ENCODE measurements at regions not wholly inside any gene's neighbourhood (a gene's known extent, or its start where the extent isn't known, plus 50 kb on each side); places are given as distances from the start of the nearest gene placed in this dataset.
"Not testable (repeated sequence)": the region's sequence is repeated elsewhere in the genome, so short reads cannot be mapped to it uniquely, and the experiment has no call there.

GRCh38 chr3:162710332-162711112 is 1213.9 kb downstream of the OTOL1 start:
- no peak for DNase-seq

- DNase-seq: not testable (repeated sequence)
Measured at GRCh38 chr3:162717074-162717473, 1220.5 kb downstream of the OTOL1 start.

- no peak for DNase-seq
Measured at GRCh38 chr3:162718697-162719096, 1222.1 kb downstream of the OTOL1 start.

GRCh38 chr3:162719684-162720341 is 1223.2 kb downstream of the OTOL1 start:
- DNase-seq: no peak

GRCh38 chr3:162721736-162722135 is 1225.1 kb downstream of the OTOL1 start:
- DNase-seq: no peak

GRCh38 chr3:162722337-162722736 is 1225.7 kb downstream of the OTOL1 start:
- no peak for DNase-seq

GRCh38 chr3:162722796-162723195 is 1226.2 kb downstream of the OTOL1 start:
- DNase-seq: not testable (repeated sequence)

- no peak for DNase-seq
Measured at GRCh38 chr3:162729686-162730085, 1233.1 kb downstream of the OTOL1 start.

GRCh38 chr3:162731961-162732360 is 1235.4 kb downstream of the OTOL1 start:
- not testable (repeated sequence) for DNase-seq

- no peak for DNase-seq
Measured at GRCh38 chr3:162738784-162739183, 1242.2 kb downstream of the OTOL1 start.

GRCh38 chr3:162740941-162741596 is 1244.5 kb downstream of the OTOL1 start:
- no peak for DNase-seq

GRCh38 chr3:162742159-162742717 is 1245.6 kb downstream of the OTOL1 start:
- no peak for DNase-seq

GRCh38 chr3:162743091-162743490 is 1246.5 kb downstream of the OTOL1 start:
- DNase-seq: no peak

- DNase-seq: no peak
Measured at GRCh38 chr3:162760789-162761188, 1264.2 kb downstream of the OTOL1 start.

GRCh38 chr3:162764051-162764807 is 1267.6 kb downstream of the OTOL1 start:
- no peak for DNase-seq

- no peak for DNase-seq
Measured at GRCh38 chr3:162764808-162765071, 1268.1 kb downstream of the OTOL1 start.

GRCh38 chr3:162765524-162765923 is 1268.9 kb downstream of the OTOL1 start:
- no peak for DNase-seq

- DNase-seq: no peak
Measured at GRCh38 chr3:162769564-162769963, 1273.0 kb downstream of the OTOL1 start.

GRCh38 chr3:162770551-162770950 is 1273.9 kb downstream of the OTOL1 start:
- no peak for DNase-seq

GRCh38 chr3:162774613-162775100 is 1278.0 kb downstream of the OTOL1 start:
- DNase-seq: no peak

GRCh38 chr3:162776148-162776547 is 1279.5 kb downstream of the OTOL1 start:
- no peak for DNase-seq

Data from amygdala (tissue), 56 donors.